HG03196 (cell line): ENCODE measurements at regions not wholly inside any gene's neighbourhood (a gene's known extent, or its start where the extent isn't known, plus 50 kb on each side); places are given as distances from the start of the nearest gene placed in this dataset.

Source experiments
- ATAC-seq: cut with Tn5 transposase; IDR thresholded peaks from one replicate; pipeline ENCODE4 v1.9.1; 2021; ENCODE audit not compliant: unreplicated experiment

DNA sequence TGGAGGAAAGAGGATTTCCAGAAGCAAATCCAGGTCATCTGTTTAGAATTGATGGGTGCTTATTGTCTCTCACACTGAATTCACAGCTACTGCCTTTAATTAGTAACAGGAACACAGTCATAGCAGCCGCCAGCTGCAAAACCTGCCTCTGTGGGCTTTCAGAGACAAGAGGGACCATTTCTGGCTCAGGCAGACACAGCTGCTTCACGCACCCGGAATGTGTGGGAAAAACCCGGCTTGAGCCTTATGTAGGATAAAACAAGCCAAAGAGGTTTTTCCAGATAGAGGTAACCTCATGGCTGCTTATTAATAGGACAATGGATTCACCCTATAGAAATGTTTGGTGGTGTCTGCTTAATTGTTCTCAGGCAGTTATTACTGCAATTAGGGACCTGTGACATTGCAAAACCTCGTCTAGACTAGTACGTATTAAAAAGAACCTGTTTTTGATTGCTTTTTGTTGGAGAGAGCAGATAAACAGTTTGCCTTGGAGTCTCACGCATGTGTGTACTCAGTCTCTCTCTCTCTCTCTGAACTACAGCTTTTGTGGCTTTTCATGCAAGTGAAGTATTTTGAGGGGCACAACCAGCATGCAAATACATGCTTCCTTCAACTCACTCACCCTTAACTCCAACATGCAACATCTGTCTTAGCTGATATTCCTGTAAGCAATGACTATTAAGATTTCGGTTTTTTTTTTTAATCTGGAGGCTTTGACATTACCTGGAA, 302.7 kb downstream of the PLK2 start:
- no peak for ATAC-seq

DNA sequence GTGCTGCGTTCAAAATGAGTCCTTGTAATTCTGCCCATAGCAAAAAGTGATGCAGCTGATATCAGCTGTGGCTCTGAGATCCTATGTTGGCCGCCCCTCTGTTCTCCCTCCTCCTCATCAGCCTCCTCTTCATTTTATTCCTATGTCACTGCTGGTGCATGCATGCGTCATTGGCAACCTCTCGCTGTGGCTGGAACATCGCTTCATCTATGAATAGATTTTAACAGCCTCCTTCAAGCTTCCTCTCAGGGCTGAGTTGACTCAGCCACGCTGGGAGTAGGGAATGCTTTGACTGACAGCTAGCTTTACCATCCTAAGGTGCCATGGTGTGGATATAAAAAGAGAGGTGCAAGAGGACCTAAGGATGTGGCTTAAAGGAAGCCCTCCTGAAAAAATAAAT, 303.5 kb downstream of the PLK2 start:
- ATAC-seq: no peak

DNA sequence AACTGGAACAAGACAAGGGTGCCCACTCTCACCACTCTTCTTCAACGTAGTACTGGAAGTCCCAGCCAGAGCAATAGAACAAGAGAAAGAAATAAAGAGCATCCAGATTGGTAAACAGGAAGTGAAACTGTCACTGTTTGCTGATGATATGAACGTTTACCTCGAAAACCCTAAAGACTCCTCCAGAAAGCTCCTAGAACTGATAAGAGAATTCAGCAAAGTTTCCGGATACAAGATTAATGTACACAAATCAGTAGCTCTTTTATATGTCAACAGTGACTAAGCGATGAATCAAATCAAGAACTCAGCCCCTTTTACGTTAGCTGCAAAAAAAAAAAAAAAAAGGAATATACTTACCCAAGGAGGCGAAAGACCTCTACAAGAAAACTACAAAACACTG, 306.6 kb downstream of the PLK2 start:
- ATAC-seq: no peak

DNA sequence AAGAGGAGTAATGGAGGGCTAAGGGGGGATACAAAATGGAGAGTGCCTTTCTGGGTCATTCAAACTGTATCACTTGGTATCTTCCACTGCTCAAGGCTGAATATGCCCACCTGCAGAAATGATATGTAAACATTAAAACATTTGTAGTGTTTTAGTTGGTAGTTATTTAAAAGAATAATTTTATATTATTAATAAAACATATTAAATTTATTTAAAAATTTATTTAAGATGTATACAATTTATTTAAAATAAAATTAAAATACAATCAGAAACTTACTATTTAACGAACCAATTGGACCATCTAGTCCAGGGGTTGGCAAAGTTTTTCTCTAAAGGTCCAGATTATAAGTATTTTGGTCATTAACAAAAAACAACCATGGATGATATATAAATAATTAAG, 308.5 kb downstream of the PLK2 start:
- no peak for ATAC-seq

DNA sequence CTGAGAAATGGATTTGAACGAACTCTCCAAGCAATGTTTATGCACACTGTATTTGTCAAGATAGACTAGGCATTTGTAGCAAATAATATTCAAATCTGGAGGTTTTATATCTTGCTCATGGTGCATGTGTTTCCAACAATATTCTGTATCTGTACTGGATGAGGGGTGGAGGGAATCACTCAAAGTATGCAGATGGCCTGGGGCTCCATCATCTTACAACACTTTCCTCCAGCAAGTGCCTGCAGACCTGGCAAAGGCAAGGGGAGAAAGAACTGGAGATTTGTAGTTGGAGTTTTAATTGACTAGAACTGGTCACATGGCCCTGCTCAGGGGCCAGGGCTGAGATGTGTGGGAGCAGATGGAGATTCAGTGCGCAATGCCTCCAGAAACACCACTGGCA, 309.0 kb downstream of the PLK2 start:
- no peak for ATAC-seq

DNA sequence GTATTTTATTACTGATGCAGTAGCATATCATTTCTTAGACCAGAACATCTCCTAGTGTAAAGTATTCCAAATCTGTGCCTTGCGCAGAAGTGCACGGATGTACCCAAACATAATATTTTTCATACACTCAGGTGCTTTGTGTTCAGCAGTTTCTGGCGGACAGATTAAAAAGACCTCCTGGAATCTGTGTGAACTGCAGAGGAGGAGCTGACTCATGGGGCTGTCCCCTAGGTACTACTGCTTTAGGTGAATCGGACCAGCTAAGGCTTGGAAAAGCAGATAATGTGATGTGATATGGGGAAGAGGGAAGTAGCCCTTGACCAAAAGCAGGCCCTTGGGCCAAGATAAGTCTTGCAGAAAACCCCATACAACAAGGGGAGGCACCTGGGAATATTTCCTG, 310.1 kb downstream of the PLK2 start:
- ATAC-seq: no peak

DNA sequence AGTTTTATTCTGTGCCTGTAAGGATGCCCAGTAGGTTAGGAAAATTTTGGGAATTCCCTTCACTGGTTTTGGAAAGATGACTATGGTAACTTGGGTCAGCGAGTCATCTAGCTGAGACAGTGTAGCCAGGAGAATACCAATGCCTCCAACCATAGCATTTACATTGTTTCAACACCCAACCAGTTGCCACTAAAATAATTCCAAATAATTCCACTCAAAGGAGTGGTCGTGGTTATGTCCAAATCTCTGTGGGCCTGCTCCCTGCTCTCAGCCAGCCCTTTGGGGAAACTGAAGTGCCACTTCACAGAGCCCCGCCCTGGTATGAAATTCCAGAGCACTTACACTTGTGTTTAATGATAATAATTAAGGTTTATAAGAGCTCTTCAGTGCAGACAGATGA, 310.5 kb downstream of the PLK2 start:
- ATAC-seq: no peak

DNA sequence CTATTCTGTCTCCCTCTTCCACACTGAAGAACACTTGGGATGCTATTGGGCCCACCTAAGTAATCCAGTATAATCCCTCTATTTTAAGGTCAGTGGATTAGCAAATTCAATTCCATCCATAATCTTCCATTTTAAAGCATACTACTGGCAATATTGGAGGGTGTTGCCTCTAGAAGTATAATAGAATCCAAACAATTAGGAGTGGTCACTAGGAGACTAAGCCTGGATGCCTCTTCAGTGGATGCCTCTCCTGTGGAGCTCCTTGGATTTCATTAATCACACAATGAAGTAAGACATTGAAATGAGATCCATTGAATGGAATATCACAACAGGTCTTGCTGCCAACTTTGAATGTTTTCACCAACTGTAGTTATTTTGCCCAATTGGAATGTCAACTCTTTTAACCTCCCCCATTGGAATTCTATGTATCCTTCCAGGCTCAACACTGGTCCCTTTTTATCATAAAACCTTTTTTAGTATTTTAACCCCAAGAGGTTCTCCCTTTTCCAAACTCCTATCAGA, 311.6 kb downstream of the PLK2 start:
- no peak for ATAC-seq

DNA sequence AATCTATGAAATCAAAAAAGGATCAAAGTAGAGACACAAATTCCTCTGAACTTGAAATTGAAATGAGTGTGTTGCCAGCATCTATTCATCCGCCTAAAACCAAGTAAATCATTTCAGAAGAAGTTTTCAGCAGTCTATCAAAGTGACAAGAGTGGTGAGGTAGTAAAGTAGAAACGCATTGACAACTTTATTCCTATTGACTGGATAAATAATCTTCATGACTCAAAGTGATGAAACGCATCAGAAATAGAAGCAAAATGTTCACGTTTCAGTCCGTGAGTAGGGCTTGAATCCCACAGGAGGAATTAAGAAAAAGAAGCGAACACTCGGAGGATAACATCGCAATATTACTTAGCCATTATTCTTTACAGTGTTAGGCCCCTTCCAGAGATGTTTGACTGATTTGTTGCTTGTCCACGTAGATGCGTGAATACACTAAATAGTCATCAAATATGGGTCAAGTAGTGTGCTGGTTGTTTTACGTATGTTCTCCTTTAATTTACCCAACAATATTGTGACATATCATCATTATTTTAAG, 314.4 kb downstream of the PLK2 start:
- no peak for ATAC-seq

DNA sequence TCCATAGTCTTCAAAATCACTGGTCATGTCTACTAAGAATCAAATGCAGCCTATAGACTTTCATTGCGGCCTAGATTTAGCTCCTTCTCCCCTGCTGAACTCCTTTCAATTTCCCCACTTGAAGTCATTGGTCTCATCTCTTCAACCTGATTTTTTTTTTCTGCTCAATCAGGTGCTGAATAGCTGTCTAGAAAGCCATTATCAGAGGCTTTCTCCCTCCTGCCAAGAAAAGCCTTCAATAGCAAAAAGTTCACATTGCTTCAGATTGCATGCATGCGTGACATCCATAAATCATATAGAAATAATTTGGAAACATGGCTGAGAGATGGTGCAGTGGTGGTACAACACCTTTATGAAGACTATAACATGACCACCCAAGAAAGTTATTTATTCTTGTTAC, 316.2 kb downstream of the PLK2 start:
- no peak for ATAC-seq

DNA sequence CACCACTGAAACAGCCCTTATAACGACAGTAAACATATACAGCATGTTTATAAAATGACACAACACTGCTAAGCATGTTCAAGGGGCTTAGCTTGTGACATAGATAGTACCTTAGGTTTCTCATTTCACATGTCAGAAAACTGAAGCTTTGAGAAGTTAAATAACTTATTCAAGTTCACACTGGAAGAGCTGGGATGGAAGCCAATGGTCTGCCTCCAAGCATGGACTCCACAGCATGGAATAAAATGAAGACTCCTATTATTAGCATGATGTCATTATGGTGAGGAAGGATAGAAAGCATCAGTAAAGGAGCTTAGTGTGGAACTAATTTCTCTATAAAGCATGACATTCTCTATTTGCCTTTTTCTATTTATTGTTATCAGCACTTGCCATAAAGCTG, 316.7 kb downstream of the PLK2 start:
- ATAC-seq: no peak

DNA sequence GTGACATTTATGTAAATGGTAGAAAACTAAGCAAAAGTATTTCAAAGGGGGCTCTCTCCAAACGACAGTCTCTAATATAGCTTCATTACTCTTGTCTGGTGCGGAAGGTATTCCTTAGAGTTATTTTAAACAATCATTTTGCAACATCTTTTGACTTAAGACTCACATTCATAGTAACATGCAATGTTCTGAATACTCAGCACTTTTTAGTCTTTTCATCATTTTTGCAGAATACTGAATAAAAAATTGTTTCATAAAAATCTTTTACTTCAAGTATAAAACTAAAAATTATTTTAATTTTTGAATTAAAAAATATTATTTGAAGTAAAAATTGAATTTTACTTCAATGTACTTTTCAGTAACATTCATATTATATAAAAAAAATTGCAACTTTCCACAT, 321.1 kb downstream of the PLK2 start:
- ATAC-seq: no peak

DNA sequence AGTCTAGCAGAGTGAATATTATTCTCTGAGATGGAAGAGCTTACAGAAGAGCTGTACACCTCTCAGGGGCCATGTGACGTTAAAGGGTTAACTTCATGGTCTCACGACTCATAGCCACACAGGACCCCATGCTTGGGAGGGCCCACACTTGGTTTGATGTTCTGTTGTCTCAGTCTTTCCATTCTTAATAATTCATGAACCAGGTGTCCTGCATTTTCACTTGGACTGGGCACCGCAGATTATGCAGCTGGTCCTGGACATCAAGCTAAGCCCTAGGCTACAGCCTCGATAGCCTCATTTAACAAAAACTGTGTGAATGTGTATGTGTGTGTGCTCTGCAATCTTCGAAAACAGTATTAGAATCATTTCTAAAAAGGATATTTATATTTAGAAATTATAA, 323.5 kb downstream of the PLK2 start:
- ATAC-seq: no peak

DNA sequence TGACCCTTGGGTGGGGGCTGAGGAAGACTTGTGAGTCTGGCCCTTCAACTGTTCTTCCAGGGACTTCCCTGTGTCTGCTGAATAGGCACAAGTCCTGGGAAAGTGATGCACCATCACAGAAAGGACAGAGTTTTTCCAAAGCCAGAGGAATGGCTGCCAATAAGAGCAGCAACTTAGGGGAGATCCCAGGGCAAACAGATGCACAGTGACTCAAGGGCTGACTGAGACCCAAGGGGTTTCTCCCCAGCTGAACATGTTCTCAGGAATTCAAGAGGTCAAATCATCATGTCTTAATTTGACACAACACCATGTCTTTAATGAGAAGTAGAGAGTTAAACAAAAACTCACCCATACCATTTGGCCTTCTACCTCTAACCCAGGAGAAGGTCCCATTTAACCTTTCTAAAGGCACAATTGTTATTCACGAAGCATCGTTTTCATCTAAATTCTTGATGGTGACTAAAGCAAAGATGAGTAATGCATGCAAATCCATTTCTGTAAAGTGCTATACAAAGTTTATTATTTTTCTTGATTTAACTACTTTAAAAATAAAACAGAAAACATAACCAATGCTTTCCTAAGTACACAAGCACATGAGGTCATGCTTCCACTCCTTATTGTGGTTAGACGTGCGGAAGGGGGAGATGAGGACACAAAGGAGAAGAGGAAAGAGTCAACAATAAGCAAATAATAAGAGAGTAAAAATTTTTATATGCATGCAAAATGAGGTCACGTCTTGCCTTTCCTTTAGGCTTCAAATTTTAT, 324.1 kb downstream of the PLK2 start:
- ATAC-seq: no peak

DNA sequence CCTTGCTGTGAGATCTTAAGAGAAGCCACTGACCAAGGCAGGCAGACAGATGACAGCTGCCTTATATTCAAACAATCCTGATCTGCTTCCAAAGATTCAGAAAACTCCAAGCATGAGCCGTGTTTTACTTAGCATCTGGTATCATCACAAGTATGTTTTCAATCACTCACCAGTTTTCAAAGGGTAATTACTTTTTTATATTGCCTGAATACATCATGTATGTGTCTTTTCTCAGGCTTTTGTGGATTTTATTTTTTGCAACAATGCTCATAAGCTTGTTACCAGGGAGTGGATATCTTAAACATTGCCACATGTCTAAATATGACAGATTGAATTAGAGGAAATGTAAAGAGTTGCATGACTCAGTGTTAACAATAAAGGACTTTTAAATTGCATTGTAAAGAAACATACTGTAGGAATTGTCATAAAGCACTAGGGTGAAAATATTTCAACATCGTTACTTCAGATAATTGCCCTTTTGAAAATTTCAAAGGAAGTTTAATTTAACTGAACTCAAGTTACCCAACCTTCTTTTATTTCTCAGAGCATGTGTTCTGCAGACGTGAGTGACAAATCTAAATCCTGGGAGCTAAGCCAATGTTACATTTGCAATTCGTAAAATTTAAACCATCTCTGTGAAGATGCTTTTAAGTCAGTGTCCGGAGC, 326.1 kb downstream of the PLK2 start:
- no peak for ATAC-seq

DNA sequence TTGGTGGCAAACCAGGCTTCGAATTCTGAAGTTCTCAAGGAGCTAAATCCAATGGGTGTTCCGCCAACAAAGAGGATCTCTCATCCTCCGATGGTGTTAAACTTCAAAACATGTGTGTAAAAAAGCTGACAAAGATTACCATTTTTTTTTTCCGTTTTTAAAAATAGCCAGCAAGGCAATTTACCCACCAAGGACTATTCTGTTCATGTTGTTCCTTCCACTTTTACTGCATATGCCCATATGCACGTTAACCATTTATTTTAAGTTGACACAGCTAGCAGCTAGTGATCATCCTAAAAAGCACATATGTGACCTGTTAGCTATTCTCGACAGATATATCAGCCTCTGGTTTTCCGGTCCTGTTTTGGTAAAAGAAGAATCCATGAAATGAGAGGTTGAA, 326.7 kb downstream of the PLK2 start:
- ATAC-seq: no peak

DNA sequence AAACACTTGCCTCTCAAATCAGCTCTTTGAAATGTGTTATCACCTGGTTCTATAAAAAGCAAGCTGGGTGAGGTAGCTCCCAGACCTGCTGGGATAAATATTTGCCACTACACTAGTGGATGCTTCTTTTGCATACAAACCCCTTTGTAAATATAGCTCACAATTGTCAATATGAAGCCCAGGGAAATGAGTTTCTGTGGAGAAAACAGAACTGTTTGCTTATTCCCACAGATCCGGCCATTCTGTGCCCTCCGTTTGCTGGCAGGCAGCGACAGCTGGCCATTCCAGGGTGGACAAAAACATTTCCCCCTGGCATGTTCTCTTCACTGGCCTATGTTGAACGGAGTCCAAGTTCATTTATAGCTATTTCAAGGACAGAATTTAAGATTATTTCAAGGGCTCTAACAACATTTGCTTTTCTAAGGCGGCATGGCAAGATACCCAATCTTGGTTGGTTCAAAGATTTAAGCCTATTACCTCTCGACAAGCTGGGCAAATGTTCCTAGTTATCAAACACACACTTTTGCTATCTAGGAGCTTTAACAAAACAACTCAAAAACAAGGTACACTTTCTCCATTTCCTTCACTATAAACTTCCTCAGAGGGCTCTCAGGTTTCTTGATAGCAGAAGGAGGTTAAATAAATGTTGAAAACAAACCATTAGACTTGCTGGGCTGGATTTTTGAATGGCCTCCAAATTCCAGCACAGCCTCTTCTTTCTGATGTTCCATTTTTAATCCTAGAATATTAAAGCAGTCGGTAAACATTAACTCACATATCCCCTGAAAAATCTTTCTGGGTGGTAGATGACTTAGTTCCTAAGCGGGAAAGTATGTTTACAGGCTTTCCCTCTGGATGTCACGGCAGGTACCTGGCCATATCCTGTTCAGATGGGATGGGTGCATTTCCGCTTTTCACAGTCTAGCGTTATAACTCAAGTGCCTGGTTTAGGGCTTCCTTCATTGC, 332.3 kb downstream of the PLK2 start:
- ATAC-seq: no peak

DNA sequence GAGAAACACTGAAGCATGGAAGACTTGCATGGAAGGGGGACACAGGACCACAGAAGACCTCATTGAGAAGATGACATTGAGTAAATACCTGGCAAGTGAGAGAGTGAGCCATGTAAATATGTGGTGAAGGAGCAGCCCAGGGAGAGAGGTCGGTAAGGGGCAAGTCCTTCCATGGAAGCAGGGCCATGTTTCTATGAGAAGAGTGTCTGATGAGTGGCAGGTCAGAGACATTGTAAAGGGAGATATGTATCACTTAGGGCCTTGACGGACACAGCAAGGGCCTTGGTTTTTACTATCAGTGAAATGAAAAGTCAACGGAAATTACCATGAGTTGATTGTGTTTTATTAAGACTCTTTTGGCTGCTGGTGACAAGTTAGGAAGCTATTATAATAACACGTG, 336.4 kb downstream of the PLK2 start:
- ATAC-seq: no peak

DNA sequence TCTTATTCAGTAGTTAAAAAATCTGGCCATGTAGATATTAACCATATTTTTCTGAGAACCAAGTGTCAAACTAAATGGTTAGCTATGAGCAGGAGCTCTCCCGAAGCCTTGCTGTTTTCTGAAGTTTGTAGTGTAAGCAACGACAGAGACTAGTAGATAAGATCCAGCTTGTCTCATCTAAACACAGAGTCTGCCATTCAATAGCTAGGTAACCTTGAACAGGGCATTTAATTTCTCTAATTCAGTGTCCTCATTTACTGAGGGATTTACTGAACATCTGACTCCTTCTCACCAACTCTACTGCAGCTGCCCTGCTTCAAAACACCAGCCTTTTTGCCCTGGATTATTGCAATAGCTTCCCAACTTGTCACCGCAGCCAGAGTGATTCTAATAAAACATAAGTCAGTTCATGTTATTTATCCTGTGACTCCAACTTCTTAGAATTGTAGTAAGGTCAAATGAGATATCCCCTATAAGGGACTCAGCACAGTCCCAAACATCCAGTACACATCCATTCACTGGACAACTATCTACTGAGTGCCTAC, 337.0 kb downstream of the PLK2 start:
- no peak for ATAC-seq

DNA sequence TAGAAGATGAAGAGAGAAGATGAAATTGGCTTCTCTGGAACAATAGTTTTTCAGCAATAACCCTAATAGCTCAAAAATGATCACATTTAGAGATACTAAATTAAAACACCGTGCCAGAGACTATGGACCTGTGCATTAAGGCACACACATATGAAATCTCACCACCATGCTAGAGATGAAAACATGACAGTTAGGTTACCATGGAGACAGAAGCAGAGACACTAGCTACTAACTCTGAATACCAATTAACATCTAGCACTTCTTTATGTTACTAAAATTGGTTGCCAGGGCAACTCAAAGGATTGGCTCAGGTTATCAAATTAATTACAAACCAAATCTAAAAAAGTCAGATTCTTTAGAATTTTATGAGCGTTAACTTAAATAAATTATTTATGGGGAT, 337.7 kb downstream of the PLK2 start:
- no peak for ATAC-seq
